ENCODE measurements at regions not wholly inside any gene's neighbourhood (a gene's known extent, or its start where the extent isn't known, plus 50 kb on each side); places are given as distances from the start of the nearest gene placed in this dataset.
"Not testable (repeated sequence)": the region's sequence is repeated elsewhere in the genome, so short reads cannot be mapped to it uniquely, and the experiment has no call there.

DNA sequence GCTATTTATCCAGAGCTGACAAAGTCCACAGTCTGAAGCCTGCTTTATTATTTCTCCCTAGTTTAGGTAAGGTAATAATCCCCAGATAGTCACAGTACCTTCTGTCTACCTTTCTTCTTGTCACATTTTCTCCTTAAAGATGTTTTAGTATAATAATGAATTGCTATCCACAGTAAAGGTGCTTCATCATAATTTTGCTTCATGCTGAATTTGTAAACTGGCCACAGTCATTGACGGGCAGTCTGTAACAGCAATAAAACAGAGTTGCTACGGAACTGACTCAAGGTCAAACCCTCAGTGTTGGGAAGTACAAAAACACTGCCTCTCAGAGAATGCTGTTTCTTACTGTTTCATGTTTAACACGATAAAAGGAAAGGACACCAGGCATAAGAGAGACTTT, 195.7 kb downstream of the ZNF608 start:
- no peak for DNase-seq (ENCODE audit: low read depth)

- DNase-seq (ENCODE audit: low read depth), result no peak
These were observed 196.5 kb downstream of the ZNF608 start for GRCh38 chr5:124549891-124550436.

DNA sequence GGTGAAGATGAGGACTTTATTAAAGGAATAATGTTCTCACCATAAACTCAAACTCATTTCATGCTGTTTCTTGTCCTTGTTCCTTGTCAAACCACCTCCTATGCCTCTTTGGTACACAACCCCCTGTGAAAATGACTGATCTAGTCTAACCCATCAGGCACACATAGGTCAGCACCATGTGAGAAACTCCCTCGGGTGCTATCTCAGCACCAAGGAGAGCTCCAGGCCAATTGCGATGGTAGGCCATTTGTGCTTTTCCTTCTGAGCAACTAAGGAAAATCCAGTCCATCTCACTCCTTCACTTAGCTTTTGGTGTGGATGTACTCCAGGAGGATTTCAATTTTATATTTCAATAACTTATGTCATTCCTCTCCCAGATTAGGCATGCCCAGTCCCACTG, 199.8 kb downstream of the ZNF608 start:
- no peak for DNase-seq (ENCODE audit: low read depth)

GRCh38 chr5:124544366-124545055, 201.9 kb downstream of the ZNF608 start:
- DNase-seq (ENCODE audit: low read depth), result no peak

GRCh38 chr5:124538931-124539330, 207.5 kb downstream of the ZNF608 start:
- DNase-seq (ENCODE audit: low read depth), result no peak

DNA sequence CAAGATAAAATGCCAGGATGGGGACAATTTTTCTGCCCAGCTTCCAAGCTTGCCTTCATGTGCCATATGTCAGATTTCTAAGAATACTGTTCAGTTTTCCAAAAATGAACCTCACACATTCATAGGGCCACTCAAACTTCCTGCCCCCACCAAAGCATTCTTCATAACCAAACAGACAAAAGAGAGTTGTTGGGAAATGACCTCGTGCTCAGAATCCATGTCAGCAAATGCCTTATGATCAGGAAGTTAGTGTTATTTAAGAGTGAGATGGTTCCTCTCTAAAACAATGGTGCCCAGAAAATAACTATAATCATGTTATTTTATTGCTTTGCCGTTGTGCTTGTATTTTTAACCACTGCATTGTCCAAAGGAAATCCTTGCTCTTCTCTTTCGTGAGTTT, 208.2 kb downstream of the ZNF608 start:
- no peak for DNase-seq (ENCODE audit: low read depth)

DNA sequence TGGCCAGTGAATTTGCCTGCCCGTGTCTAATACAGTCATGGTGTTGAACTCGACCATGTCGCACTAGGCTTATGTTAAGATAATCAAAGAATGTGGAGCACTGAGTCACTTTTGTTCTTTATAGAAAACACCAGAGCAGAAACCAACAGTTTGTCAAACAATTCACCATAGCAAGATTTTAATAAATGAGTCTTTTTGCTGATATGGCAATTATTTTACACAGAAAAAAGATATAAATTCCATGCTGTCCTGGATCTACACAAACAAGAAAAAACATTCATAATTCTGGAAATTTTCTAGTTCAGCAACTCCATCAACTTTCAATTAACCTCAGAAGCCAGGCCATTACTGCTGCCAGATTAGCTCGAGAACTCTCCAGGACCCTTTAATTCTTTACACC, 208.9 kb downstream of the ZNF608 start:
- DNase-seq (ENCODE audit: low read depth), result no peak

DNA sequence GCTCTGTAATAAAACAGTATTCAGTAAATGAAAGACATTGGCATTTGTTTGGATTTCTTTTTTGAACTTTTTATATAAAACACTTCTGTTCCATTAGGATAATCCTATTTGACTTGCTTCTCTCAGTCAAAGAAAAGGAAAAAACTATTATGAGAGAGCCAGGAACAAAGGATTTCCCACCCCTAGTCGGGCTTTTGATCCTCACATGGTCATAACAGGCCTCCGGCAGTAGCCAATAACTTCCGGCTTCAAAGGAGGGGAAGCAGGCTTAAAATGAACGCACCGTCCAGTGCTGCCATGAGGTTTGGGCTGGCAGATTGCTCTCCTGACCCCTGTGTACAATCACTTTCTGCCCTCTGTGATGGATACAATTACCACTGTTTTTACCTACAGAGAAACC, 209.3 kb downstream of the ZNF608 start:
- no peak for DNase-seq (ENCODE audit: low read depth)

- no peak for DNase-seq (ENCODE audit: low read depth)
These were observed 210.1 kb downstream of the ZNF608 start for GRCh38 chr5:124536333-124536732.

DNA sequence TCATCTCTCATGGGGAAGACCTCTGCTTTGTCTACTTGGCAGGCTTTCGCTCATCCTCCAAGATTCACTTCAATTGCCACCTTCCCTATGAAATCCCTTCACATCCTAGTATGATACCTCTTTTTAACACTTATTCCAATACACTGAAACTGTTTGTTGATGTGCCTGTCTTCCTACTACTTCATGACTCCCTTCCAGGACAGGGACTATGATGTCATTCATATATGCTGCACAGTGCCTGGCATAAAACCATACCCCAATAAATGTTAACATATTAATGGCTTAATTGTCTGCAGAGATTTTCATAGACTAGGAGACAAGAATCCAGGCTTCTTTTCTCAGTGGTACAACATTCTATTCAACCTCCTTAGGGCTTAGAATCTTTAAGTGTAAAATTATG, 215.5 kb downstream of the ZNF608 start:
- no peak for DNase-seq (ENCODE audit: low read depth)

GRCh38 chr5:124528838-124529237, 217.6 kb downstream of the ZNF608 start:
- no peak for DNase-seq (ENCODE audit: low read depth)

DNA sequence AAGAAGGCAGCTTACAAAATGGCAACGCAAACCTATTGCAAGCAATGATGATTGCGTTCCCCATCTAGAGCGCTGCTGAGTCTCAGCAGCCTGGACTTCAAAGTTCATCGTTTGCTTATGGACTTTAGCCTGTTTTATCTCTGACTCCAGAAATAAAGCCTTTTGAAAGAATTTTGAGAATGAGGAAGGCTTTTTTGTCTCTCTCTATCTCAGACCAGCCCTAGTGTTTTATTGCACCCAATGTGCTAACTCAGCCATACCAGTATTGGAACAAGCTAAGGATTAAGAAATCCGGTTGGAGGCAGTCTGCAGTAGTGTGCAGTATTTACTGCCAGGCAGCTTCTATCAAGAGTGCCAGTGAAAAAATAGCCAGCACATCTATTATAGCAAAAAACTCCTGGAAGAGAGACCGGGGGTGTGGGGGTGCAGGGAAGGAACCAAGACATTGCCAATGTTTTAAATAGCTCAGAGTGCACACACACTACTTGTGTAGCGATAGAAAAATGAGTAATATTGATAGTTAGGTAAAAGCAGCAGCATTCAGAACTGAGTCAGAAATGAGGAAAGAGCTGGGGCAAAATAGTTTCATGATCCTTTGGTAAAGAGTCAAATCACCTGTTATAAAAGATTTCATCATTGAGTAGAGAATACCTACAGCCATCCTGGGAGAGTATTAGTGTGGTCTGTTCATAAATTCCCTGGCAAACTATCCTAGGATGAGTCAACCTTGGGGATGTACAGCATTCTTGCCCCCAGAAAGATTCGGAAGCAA, 219.0 kb downstream of the ZNF608 start:
- DNase-seq (ENCODE audit: low read depth), result no peak

GRCh38 chr5:124526079-124526478, 220.4 kb downstream of the ZNF608 start:
- not testable (repeated sequence) for DNase-seq (ENCODE audit: low read depth)

DNA sequence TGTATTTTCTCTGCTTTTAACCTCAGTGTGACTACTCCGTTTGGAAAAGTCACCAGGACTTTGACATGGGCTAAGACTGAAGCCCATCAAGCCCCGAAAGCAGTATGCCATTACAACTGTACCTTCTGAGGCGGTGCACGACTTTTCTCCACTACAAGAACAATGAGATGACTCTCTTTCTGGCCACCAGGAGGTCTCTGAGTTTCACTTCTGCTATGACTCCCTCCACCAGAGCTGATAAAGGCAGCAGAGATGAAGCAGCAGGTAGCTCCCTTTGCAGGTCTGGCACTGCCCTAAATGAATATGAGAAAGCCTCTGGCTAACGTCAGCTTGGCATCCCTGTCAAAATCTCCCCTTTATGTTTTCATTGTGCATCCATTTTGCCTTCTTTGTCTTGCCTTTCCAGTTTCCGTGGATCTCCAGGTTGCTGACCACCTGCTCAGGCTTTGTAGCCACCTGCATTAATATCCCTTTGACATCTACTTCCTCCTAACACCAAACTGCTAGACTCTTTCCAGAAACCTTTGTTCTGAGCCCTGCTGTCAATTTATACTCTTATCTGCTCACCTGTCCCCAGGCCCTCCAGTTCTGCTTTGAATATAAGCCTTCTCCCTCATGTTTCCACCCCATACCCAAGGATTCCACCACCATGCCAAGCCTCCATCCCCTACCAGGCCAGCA, 221.7 kb downstream of the ZNF608 start:
- no peak for DNase-seq (ENCODE audit: low read depth)

DNA sequence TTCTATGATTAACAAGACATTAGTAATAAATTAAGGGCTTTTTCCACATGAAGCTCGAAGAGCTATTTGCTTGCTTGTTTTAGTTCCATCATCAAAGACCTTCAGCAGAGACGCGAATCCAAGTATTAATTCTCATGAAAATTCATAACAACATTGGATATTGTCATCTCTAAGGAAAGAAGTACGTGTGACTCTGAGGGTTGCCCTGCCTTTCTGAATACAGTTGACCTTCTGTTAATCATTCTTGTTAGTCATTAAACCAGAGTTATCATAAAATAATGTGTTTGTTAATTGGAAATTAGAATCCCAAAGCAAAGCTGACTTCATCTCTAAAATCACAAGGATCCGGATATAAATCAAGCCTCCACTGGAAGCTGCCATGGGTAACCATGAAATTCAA, 222.5 kb downstream of the ZNF608 start:
- no peak for DNase-seq (ENCODE audit: low read depth)

DNA sequence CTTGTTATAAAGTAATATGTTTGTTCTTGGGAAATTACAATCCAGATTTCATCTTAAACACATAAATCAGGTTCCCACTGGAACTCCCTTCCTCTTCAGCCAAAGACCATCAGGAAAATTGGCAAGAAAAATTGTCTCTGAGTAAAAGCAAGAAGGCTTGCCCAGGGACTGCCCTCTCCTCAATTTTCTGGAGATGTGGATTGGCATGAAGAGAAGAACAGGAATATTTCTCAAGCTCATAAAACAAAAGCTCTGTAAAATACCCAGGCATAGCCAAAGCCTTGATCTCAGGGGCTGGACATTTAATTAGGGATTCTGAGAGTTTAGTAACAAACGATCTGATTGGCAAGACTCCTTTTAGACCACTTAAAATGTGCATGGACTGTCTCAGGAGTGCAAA, 223.4 kb downstream of the ZNF608 start:
- no peak for DNase-seq (ENCODE audit: low read depth)

- no peak for DNase-seq (ENCODE audit: low read depth)
These were observed 224.8 kb downstream of the ZNF608 start for GRCh38 chr5:124521461-124522230.

GRCh38 chr5:124519396-124519795, 227.0 kb downstream of the ZNF608 start:
- DNase-seq (ENCODE audit: low read depth), result peak; percentile 31

DNA sequence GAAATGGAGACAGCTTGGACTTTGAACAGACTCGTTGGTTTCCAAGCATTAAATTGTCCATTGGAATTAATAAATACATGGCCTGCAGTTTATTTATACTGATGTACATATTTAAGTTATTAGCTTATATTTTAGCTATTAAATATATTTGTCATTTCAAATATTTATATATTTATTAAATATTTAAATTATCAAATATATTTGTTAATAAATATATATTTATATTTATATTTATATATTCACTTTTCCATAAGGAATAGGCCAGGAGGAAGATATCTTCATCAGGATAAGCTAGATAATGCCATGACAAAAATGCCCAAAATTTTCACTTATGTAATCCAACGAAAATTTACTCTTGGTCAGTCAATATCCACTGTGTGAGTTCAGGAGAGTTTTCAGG, 229.9 kb downstream of the ZNF608 start:
- no peak for DNase-seq (ENCODE audit: low read depth)

DNA sequence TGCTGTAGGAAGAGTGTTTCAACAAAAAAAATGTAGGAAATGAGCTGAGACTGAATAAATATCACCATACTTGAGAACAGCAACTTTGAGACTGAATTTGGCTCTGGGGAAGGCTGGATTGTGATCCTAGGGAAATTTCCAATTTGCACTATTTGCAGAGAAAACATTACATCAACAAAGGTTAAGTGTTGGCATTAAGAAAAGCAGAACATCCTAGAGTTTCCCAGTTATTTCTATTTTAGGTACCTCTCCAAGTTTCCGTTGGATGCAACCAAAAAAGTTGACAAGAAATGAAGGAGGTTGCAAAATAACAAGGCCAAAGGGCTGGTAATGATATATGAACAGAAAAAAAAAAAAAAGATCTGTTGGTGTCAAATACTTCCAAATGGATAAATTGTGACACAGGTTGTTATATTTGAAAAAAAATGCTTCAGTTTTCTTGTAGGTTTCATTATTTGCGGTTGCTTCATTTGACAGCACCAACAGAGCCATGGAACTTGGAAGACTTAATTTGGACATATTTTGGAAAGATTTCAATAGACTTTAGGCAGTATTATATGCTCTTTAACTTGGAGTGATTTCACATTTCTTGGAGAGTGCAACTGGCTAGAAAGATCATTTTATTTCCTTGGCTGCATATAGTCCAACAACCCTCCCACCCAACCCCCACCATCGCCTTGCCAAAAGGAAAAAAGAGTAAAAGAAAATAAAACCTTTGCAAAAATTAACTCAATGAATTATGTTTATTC, 230.8 kb downstream of the ZNF608 start:
- no peak for DNase-seq (ENCODE audit: low read depth)

GRCh38 chr5:124514956-124515355, 231.5 kb downstream of the ZNF608 start:
- DNase-seq (ENCODE audit: low read depth), result no peak

Data from fibroblast of the conjunctiva (primary cell).